ENCODE measurements at regions not wholly inside any gene's neighbourhood (a gene's known extent, or its start where the extent isn't known, plus 50 kb on each side); places are given as distances from the start of the nearest gene placed in this dataset.
"Not testable (repeated sequence)": the region's sequence is repeated elsewhere in the genome, so short reads cannot be mapped to it uniquely, and the experiment has no call there.

DNA sequence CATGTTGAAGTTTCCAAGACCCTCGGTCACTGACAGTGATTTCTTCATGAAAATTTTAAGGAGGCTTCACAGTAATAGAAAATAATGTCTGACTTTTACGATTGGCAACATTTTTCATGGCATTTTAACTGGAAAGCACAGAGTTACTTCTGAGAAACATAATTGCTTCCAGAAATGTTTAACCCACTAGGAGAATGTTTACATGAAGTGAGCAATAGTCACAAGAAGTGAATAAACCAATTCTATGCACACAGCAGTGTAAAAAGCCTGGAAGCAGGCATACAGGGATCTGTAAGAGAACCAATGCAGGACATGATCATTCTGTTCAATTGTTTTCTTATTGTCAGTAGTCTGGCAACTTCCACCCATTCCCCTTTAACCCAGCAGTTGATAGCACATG, 316.2 kb upstream of the CXADR start:
- no peak for DNase-seq
- H3K27me3 ChIP-seq (ENCODE audit: control insufficient read depth, insufficient read depth, low read length) = no peaks in the 10 kb centered on the region
- no peaks in the 10 kb centered on the region for H3K36me3 ChIP-seq (replicated peaks; ENCODE audit: control insufficient read depth, insufficient read depth, low read length)
- H3K4me3 ChIP-seq (ENCODE audit: insufficient read depth, low read depth, low read length) = no peak overlapping the region

- H3K4me3 ChIP-seq (ENCODE audit: insufficient read depth, low read depth, low read length) = no peak overlapping the region
- H3K36me3 ChIP-seq (replicated peaks; ENCODE audit: control insufficient read depth, insufficient read depth, low read length) = no peaks in the 10 kb centered on the region
- H3K27me3 ChIP-seq (ENCODE audit: control insufficient read depth, insufficient read depth, low read length) = no peaks in the 10 kb centered on the region
- no peak for DNase-seq
Observed at GRCh38 chr21:17197996-17198395, 314.8 kb upstream of the CXADR start.

DNA sequence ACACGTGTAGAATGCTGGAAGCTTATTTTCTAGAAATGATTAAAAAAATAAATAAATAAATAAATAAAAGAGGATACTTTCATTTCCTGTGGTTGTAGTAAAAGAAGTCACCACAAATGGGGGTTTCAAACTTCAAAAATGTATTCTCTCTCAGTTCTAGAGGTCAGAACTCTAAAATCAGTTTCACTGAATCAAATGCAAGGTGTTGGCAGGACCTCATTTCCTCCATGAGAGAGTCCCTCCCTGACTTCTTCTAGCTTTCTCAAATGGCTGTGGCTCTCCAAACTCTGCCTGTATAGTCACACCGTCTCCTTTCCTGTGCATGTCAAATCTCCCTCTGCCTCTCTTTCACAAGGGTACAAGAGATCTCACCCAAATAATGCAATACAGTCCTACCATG, 312.6 kb upstream of the CXADR start:
- DNase-seq = no peak
- Histone ChIP-seq H3K27me3 (ENCODE audit: control insufficient read depth, insufficient read depth, low read length) (no peaks in the 10 kb centered on the region), H3K36me3 (replicated peaks; ENCODE audit: control insufficient read depth, insufficient read depth, low read length) (no peaks in the 10 kb centered on the region), H3K4me3 (ENCODE audit: insufficient read depth, low read depth, low read length) (no peak overlapping the region)

- Histone ChIP-seq H3K4me3 (ENCODE audit: insufficient read depth, low read depth, low read length) (no peak overlapping the region), H3K27me3 (ENCODE audit: control insufficient read depth, insufficient read depth, low read length) (no peaks in the 10 kb centered on the region), H3K36me3 (replicated peaks; ENCODE audit: control insufficient read depth, insufficient read depth, low read length) (no peaks in the 10 kb centered on the region)
- DNase-seq = no peak
Observed at GRCh38 chr21:17201741-17202260, 311.0 kb upstream of the CXADR start.

- H3K36me3 ChIP-seq (replicated peaks; ENCODE audit: control insufficient read depth, insufficient read depth, low read length) = no peaks in the 10 kb centered on the region
- DNase-seq = no peak
- no peak overlapping the region for H3K4me3 ChIP-seq (ENCODE audit: insufficient read depth, low read depth, low read length)
- H3K27me3 ChIP-seq (ENCODE audit: control insufficient read depth, insufficient read depth, low read length) = no peaks in the 10 kb centered on the region
Observed at GRCh38 chr21:17214801-17215200, 298.0 kb upstream of the CXADR start.

- not testable (repeated sequence) for H3K36me3 ChIP-seq (replicated peaks; ENCODE audit: control insufficient read depth, insufficient read depth, low read length); DNase-seq; H3K4me3 ChIP-seq (ENCODE audit: insufficient read depth, low read depth, low read length); H3K27me3 ChIP-seq (ENCODE audit: control insufficient read depth, insufficient read depth, low read length)
Observed at GRCh38 chr21:17219050-17219449, 293.8 kb upstream of the CXADR start.

DNA sequence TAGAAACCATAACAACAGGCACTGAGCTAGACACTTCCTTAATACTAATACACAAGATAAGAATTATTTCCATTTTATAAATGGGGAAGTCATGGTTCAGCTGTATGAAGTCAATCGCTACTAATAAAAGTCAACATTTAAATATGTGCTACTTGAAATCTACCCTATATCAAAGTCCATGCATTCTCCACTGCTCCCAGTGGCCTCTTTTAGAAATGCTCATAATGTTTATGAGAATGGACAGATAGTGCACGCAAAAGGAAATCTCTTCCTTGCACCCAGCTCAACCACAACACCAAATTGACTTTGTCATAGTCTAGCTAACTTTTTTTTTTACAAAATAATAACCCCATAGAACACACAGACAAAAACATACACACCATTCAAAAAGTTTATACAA, 281.7 kb upstream of the CXADR start:
- no peaks in the 10 kb centered on the region for H3K36me3 ChIP-seq (replicated peaks; ENCODE audit: control insufficient read depth, insufficient read depth, low read length)
- DNase-seq = no peak
- no peak overlapping the region for H3K4me3 ChIP-seq (ENCODE audit: insufficient read depth, low read depth, low read length)
- H3K27me3 ChIP-seq (ENCODE audit: control insufficient read depth, insufficient read depth, low read length) = no peaks in the 10 kb centered on the region

- H3K36me3 ChIP-seq (replicated peaks; ENCODE audit: control insufficient read depth, insufficient read depth, low read length) = no peaks in the 10 kb centered on the region
- H3K27me3 ChIP-seq (ENCODE audit: control insufficient read depth, insufficient read depth, low read length) = no peaks in the 10 kb centered on the region
- DNase-seq = no peak
- H3K4me3 ChIP-seq (ENCODE audit: insufficient read depth, low read depth, low read length) = no peak overlapping the region
Observed at GRCh38 chr21:17231771-17232170, 281.1 kb upstream of the CXADR start.

- Histone ChIP-seq H3K4me3 (ENCODE audit: insufficient read depth, low read depth, low read length) (no peak overlapping the region), H3K36me3 (replicated peaks; ENCODE audit: control insufficient read depth, insufficient read depth, low read length) (no peaks in the 10 kb centered on the region), H3K27me3 (ENCODE audit: control insufficient read depth, insufficient read depth, low read length) (no peaks in the 10 kb centered on the region)
- DNase-seq = no peak
Observed at GRCh38 chr21:17238468-17238867, 274.4 kb upstream of the CXADR start.

DNA sequence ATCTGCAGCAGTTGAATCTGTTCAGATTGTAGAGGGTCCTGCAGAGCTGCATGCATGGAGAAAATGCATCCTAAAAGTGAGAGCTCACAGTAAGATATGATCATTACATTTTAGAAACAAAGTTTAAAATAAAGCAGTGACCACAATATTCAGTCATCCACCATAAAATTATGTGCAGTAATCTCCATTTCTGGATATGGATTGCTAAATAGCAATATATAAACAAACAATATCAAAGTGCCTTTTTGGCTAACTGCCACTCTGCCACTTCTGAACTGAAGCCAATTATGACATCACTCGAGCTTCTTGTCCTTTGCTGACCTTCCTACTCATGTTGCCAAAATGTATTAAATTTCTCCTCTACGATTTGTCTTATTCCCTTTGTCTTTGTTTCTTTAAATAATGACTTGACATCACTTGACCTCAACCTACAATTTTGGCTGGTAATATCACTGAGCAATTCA, 262.0 kb upstream of the CXADR start:
- H3K36me3 ChIP-seq (replicated peaks; ENCODE audit: control insufficient read depth, insufficient read depth, low read length) = no peaks in the 10 kb centered on the region
- H3K27me3 ChIP-seq (ENCODE audit: control insufficient read depth, insufficient read depth, low read length) = no peaks in the 10 kb centered on the region
- H3K4me3 ChIP-seq (ENCODE audit: insufficient read depth, low read depth, low read length) = no peak overlapping the region
- DNase-seq = no peak

- H3K4me3 ChIP-seq (ENCODE audit: insufficient read depth, low read depth, low read length) = no peak overlapping the region
- H3K36me3 ChIP-seq (replicated peaks; ENCODE audit: control insufficient read depth, insufficient read depth, low read length) = no peaks in the 10 kb centered on the region
- H3K27me3 ChIP-seq (ENCODE audit: control insufficient read depth, insufficient read depth, low read length) = no peaks in the 10 kb centered on the region
- no peak for DNase-seq
Observed at GRCh38 chr21:17257784-17258183, 255.1 kb upstream of the CXADR start.

GRCh38 chr21:17264182-17264581, 248.7 kb upstream of the CXADR start:
- no peak for DNase-seq
- no peaks in the 10 kb centered on the region for H3K36me3 ChIP-seq (replicated peaks; ENCODE audit: control insufficient read depth, insufficient read depth, low read length)
- H3K4me3 ChIP-seq (ENCODE audit: insufficient read depth, low read depth, low read length) = no peak overlapping the region
- H3K27me3 ChIP-seq (ENCODE audit: control insufficient read depth, insufficient read depth, low read length) = no peaks in the 10 kb centered on the region

DNA sequence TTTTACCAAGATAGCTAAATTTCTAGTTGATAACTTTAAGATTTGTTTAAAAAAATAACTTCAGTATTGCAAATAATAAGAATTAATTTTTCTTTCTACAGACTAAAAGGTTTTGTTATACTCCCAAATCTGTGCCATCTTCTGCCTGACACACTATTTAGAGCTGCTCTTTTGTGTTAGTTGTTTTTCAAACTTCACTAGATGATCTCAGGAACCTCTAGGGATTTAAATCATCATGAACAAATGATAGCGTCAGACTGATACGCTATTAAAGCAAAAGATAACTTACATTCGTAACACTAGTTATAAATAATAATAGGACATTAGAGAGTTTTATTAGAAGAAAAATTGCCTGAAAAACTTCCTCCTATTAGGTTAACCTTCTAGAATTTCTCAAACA, 243.1 kb upstream of the CXADR start:
- Histone ChIP-seq H3K36me3 (replicated peaks; ENCODE audit: control insufficient read depth, insufficient read depth, low read length) (no peaks in the 10 kb centered on the region), H3K27me3 (ENCODE audit: control insufficient read depth, insufficient read depth, low read length) (no peaks in the 10 kb centered on the region), H3K4me3 (ENCODE audit: insufficient read depth, low read depth, low read length) (no peak overlapping the region)
- DNase-seq = no peak

DNA sequence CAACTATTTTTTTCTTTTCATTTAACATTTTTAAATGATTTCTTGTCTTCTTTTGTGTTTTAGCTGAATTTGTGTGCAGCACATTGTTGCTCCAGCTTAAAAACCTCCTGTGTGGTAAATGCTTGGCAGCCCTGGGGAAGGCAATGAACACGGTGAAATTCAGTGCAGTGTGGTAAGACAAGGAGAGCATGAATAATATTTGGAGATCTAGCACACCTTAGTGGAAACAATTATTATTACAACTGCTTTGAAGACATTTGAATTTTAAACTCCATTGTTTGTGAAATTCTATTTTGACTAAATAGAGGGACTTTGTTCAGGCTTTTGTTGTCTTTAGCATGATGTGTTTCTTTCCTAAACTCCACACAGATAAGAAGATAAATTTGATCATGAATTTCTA, 242.6 kb upstream of the CXADR start:
- DNase-seq = peak; percentile 17
- no peak overlapping the region for H3K4me3 ChIP-seq (ENCODE audit: insufficient read depth, low read depth, low read length)

GRCh38 chr21:17279663-17280062, 233.2 kb upstream of the CXADR start:
- H3K4me3 ChIP-seq (ENCODE audit: insufficient read depth, low read depth, low read length) = no peak overlapping the region
- H3K27me3 ChIP-seq (ENCODE audit: control insufficient read depth, insufficient read depth, low read length) = no peaks in the 10 kb centered on the region
- no peak for DNase-seq
- no peaks in the 10 kb centered on the region for H3K36me3 ChIP-seq (replicated peaks; ENCODE audit: control insufficient read depth, insufficient read depth, low read length)

More for the DNA sequence above, 242.6 kb upstream of the CXADR start:
- Histone ChIP-seq H3K27me3 (ENCODE audit: control insufficient read depth, insufficient read depth, low read length) (no peaks in the 10 kb centered on the region), H3K36me3 (replicated peaks; ENCODE audit: control insufficient read depth, insufficient read depth, low read length) (no peaks in the 10 kb centered on the region)

GRCh38 chr21:17293016-17293562, 219.8 kb upstream of the CXADR start:
- H3K27me3 ChIP-seq (ENCODE audit: control insufficient read depth, insufficient read depth, low read length); H3K4me3 ChIP-seq (ENCODE audit: insufficient read depth, low read depth, low read length); H3K36me3 ChIP-seq (replicated peaks; ENCODE audit: control insufficient read depth, insufficient read depth, low read length); DNase-seq: not testable (repeated sequence)

Data from H7 (cell line).